Natural killer cell (primary cell): ENCODE measurements at regions not wholly inside any gene's neighbourhood (a gene's known extent, or its start where the extent isn't known, plus 50 kb on each side); places are given as distances from the start of the nearest gene placed in this dataset.

Source experiments
- ATAC-seq, 3 donors: fragments of 150-1000 bp in 2 of 3; fragments of 200-7000 bp in 1 of 3; cut with Tn5 transposase; 1 replicate in 1 of 3; 2 replicates in 2 of 3; pipeline ENCODE4 v1.10.0; 2021; ENCODE audit warnings: mild to moderate bottlenecking in 2 of 3, moderate library complexity in 2 of 3
- DNase-seq, 2 donors: peaks; one replicate each; pipeline versions ENCODE4 v3.0.0 to v3.0.0-alpha.2; 2013 to 2021; ENCODE audit warnings: mixed read lengths in 1 of 2
- H3K27ac ChIP-seq: one replicate; pipeline ENCODE4 v1.5.1; 2013; ENCODE audit warnings: mild to moderate bottlenecking, low read length
- H3K27me3 ChIP-seq: one replicate; pipeline ENCODE4 v1.6.1; 2013; ENCODE audit warnings: low read length; ENCODE audit not compliant: control insufficient read depth, insufficient read depth
- H3K36me3 ChIP-seq: one replicate; pipeline ENCODE4 v1.6.1; 2013; ENCODE audit warnings: low read length; ENCODE audit not compliant: control insufficient read depth, insufficient read depth
- H3K4me1 ChIP-seq: one replicate; pipeline ENCODE4 v1.6.1; 2013; ENCODE audit warnings: low read length; ENCODE audit not compliant: control insufficient read depth, insufficient read depth
- H3K4me3 ChIP-seq: one replicate; pipeline ENCODE4 v1.5.1; 2013; ENCODE audit warnings: low read length
- H3K9me3 ChIP-seq: one replicate; pipeline ENCODE4 v1.6.1; 2013; ENCODE audit warnings: low read length; ENCODE audit not compliant: control insufficient read depth, insufficient read depth
- H3K27ac Mint-ChIP-seq, 2 donors: one replicate each; pipeline ENCODE4 v1.8.0; 2022; ENCODE audit warnings: mild to moderate bottlenecking in 2 of 2, mixed read lengths in 2 of 2, moderate library complexity in 1 of 2
- H3K27me3 Mint-ChIP-seq, 2 donors: one replicate each; pipeline ENCODE4 v1.8.0; 2022; ENCODE audit warnings: low read depth in 2 of 2, mixed read lengths in 2 of 2
- H3K36me3 Mint-ChIP-seq: one replicate; pipeline ENCODE4 v1.8.0; 2022; ENCODE audit warnings: mixed read lengths
- H3K4me1 Mint-ChIP-seq, 2 donors: one replicate each; pipeline ENCODE4 v1.8.0; 2022; ENCODE audit warnings: mixed read lengths in 2 of 2
- H3K4me3 Mint-ChIP-seq: one replicate; pipeline ENCODE4 v1.8.0; 2022; ENCODE audit warnings: mild to moderate bottlenecking, moderate library complexity, mixed read lengths
- H3K9me3 Mint-ChIP-seq, 2 donors: one replicate each; pipeline ENCODE4 v1.8.0; 2022; ENCODE audit warnings: mixed read lengths in 2 of 2
- WGBS: methylation state at CpG from one replicate; pipeline ENCODE4 v1.1.7; 2013; ENCODE audit warnings: missing lambda C conversion rate; ENCODE audit not compliant: insufficient coverage; 5-methylcytosine and 5-hydroxymethylcytosine counted together
- intact Hi-C: fragments of 100-400 bp; cut with micrococcal nuclease; formaldehyde crosslinking; loops from one replicate; pipeline ENCODE4 v1.14.2; 2022
- TF ChIP-seq, protein P1 (sequence below): fragments of 200-600 bp; IDR thresholded peaks from one replicate; pipeline ENCODE4 v1.8.0; 2022; ENCODE audit warnings: antibody characterized with exemption

DNA sequence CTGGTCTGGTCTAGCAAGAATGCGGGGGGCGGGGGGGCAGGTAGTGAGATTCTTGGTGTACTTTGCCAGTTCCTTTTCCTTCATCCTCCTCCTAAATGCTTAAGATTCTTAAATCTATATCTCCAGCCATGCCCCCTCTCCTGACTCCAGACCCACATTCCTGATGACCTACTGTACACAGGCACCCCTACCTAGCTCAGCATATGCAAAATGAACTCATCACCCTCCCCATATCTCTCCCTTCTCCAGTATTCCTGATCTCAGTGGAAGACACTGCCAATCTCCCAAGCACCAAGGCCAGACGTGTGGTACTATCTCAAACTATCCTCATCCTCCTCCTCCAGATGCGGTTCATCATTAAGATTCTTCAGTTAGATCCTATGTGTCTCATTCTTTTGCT is 215.8 kb downstream of the SPTSSA start:
- Histone ChIP-seq H3K27ac (no peak overlapping the region), H3K4me1 (no peaks in the 10 kb centered on the region), H3K9me3 (no peaks in the 10 kb centered on the region), H3K27me3 (no peaks in the 10 kb centered on the region), H3K4me3 (no peak overlapping the region), H3K36me3 (no peaks in the 10 kb centered on the region)
- Mint-ChIP-seq H3K4me3 (no peak overlapping the region), H3K27me3 (peaks cover 5 to 14% of the 10 kb centered on the region in 2 donors), H3K4me1 (no peaks in the 10 kb centered on the region), H3K36me3 (no peaks in the 10 kb centered on the region), H3K9me3 (peaks cover 0 to 2% of the 10 kb centered on the region in 2 donors), H3K27ac (no peak overlapping the region)
- WGBS: 97% methylated on average over 2 of the region's 4 CpGs
- TF ChIP-seq, protein P1, sequence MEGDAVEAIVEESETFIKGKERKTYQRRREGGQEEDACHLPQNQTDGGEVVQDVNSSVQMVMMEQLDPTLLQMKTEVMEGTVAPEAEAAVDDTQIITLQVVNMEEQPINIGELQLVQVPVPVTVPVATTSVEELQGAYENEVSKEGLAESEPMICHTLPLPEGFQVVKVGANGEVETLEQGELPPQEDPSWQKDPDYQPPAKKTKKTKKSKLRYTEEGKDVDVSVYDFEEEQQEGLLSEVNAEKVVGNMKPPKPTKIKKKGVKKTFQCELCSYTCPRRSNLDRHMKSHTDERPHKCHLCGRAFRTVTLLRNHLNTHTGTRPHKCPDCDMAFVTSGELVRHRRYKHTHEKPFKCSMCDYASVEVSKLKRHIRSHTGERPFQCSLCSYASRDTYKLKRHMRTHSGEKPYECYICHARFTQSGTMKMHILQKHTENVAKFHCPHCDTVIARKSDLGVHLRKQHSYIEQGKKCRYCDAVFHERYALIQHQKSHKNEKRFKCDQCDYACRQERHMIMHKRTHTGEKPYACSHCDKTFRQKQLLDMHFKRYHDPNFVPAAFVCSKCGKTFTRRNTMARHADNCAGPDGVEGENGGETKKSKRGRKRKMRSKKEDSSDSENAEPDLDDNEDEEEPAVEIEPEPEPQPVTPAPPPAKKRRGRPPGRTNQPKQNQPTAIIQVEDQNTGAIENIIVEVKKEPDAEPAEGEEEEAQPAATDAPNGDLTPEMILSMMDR: no peak
- ATAC-seq: no peak
- intact Hi-C loops: no loop called here
- no peak for DNase-seq

DNA sequence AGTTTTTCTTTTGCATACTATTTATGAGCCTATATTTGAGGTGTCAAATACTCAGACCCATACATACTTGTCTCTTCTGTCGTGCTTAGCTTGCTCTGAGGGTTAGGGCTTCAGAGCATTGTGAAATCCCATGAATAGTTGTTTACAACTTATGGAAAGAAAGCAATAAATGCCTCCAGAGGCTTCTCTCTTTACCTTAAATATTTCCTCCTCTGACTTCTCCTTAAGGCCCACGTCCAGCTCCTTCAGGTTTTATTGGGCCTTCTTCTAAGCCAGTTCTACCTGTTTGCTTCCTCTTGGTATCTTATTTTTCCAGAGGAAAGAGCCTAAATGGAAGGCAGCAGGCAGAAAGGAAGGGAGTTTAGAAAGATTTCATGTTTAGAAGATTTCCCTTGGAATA is 218.6 kb downstream of the SPTSSA start:
- no peaks in the 10 kb centered on the region for H3K9me3 ChIP-seq
- TF ChIP-seq, protein P1: no peak
- Mint-ChIP-seq H3K36me3 (no peaks in the 10 kb centered on the region), H3K27me3 (peaks cover 8 to 20% of the 10 kb centered on the region in 2 donors), H3K9me3 (peaks cover 0 to 2% of the 10 kb centered on the region in 2 donors), H3K4me1 (no peaks in the 10 kb centered on the region), H3K4me3 (no peak overlapping the region), H3K27ac (no peak overlapping the region)
- no peaks in the 10 kb centered on the region for H3K36me3 ChIP-seq
- H3K4me3 ChIP-seq: no peak overlapping the region
- H3K4me1 ChIP-seq: no peaks in the 10 kb centered on the region
- 50% methylated on average over 1 of the region's 2 CpGs for WGBS
- H3K27ac ChIP-seq: no peak overlapping the region
- ATAC-seq (no peak), DNase-seq (no peak)
- intact Hi-C loops: no loop called here
- H3K27me3 ChIP-seq: no peaks in the 10 kb centered on the region

DNA sequence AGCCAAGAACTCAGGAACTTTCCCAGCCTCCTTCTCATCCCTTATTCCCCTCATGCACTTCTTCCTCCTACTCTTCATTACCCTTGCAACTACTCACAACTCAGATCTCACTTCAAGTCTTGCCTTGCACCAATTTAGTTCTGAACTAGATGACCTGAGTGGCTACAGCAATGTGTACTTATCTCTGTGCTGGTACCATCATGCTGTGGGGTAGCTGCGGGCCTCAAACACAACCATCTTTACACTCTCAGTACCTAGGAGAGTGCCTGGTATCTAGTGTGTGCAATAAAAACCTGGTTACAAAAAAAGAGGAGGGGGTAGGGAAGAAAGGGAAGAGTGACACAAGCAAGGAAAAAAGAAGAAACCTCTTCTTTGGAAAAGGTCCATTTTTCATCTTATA is 219.0 kb downstream of the SPTSSA start:
- H3K4me1 Mint-ChIP-seq: no peaks in the 10 kb centered on the region
- intact Hi-C loops: no loop called here
- peaks cover 11 to 20% of the 10 kb centered on the region in 2 donors for H3K27me3 Mint-ChIP-seq
- ATAC-seq (no peak), DNase-seq (no peak)
- H3K27me3 ChIP-seq: no peaks in the 10 kb centered on the region
- no peaks in the 10 kb centered on the region for H3K36me3 Mint-ChIP-seq
- H3K27ac Mint-ChIP-seq: no peak overlapping the region
- H3K4me3 Mint-ChIP-seq: no peak overlapping the region
- TF ChIP-seq, protein P1: no peak
- no CpG with 5 or more reads among the region's 1 CpG for WGBS
- H3K36me3 ChIP-seq: no peaks in the 10 kb centered on the region
- H3K9me3 ChIP-seq: no peaks in the 10 kb centered on the region
- no peak overlapping the region for H3K4me3 ChIP-seq
- H3K4me1 ChIP-seq: no peaks in the 10 kb centered on the region
- H3K27ac ChIP-seq: no peak overlapping the region
- peaks cover 0 to 2% of the 10 kb centered on the region in 2 donors for H3K9me3 Mint-ChIP-seq

DNA sequence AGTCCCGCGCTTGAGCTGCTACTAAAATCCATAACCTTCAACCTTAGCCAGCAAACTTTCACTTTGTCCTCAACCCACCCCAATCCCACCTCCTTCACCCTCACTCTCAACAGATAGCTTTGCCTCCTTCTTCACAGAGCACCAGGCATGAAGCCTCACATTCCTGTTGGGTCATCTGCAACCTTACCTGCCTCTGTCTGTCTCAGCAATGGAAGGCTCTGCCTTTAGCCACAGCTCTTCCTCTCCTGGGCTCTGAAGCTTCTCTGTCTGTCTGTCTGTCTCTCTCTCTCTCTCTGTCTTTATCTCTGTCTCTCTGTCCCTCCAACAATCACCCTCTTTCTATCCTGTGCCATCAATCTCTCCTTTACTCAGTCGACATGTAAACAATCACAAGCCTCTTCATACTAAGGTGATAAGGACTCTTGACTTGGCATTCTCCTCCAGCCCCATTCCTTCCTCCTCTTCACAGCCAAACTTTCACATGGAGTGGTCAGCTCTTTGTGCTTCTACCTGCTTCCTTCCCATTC is 220.8 kb downstream of the SPTSSA start:
- 92% methylated on average over 3 of the region's 3 CpGs for whole genome bisulfite sequencing
- Mint-ChIP-seq H3K27ac (no peak overlapping the region), H3K4me1 (no peaks in the 10 kb centered on the region), H3K27me3 (peaks cover 6 to 21% of the 10 kb centered on the region in 2 donors), H3K36me3 (no peaks in the 10 kb centered on the region), H3K4me3 (no peak overlapping the region), H3K9me3 (peaks cover 0 to 2% of the 10 kb centered on the region in 2 donors)
- no peak overlapping the region for H3K27ac ChIP-seq
- ATAC-seq: no peak
- no peaks in the 10 kb centered on the region for H3K27me3 ChIP-seq
- TF ChIP-seq, protein P1: no peak
- H3K4me1 ChIP-seq: no peaks in the 10 kb centered on the region
- no peaks in the 10 kb centered on the region for H3K36me3 ChIP-seq
- intact Hi-C loops: no loop called here
- DNase-seq: no peak
- H3K4me3 ChIP-seq: no peak overlapping the region
- H3K9me3 ChIP-seq: no peaks in the 10 kb centered on the region
